Naive thymus-derived CD8-positive, alpha-beta T cell (primary cell): ENCODE measurements at regions not wholly inside any gene's neighbourhood (a gene's known extent, or its start where the extent isn't known, plus 50 kb on each side); places are given as distances from the start of the nearest gene placed in this dataset.

Experiments
- ATAC-seq, 2 donors: fragments of 150-1000 bp; cut with Tn5 transposase in 1 of 2; sonication (Bioruptor Pico), chemical (Tn5 transposase) in 1 of 2; 1 replicate in 1 of 2; 2 replicates in 1 of 2; pipeline ENCODE4 v1.10.0; 2021; ENCODE audit warnings: mild to moderate bottlenecking in 2 of 2, moderate library complexity in 2 of 2
- POLR2A ChIA-PET: fragments of 350-600 bp; sonication (Branson Sonifier 250); formaldehyde crosslinking; loops from one replicate; lab custom pipeline; 2021; ENCODE audit warnings: antibody characterized with exemption; lab: Charles Lee
- DNase-seq, 10 donors: peaks; one replicate each; pipeline versions ENCODE4 v3.0.0 to v3.0.0-alpha.2; 2020 to 2022
- H3K27ac Mint-ChIP-seq, 10 donors: one replicate each; pipeline ENCODE4 v1.8.0; 2020 to 2022; ENCODE audit warnings: mild to moderate bottlenecking in 10 of 10, mixed read lengths in 10 of 10, moderate library complexity in 4 of 10, inconsistent platforms in 1 of 10
- H3K27me3 Mint-ChIP-seq, 5 donors: one replicate each; pipeline ENCODE4 v1.8.0; 2021 to 2022; ENCODE audit warnings: mixed read lengths in 5 of 5
- H3K36me3 Mint-ChIP-seq, 3 donors: one replicate each; pipeline ENCODE4 v1.8.0; 2020 to 2022; ENCODE audit warnings: mixed read lengths in 3 of 3, mild to moderate bottlenecking in 2 of 3, inconsistent platforms in 1 of 3
- H3K4me1 Mint-ChIP-seq, 4 donors: one replicate each; pipeline ENCODE4 v1.8.0; 2021 to 2022; ENCODE audit warnings: mixed read lengths in 4 of 4
- H3K4me3 Mint-ChIP-seq, 10 donors: one replicate each; pipeline ENCODE4 v1.8.0; 2020 to 2022; ENCODE audit warnings: mild to moderate bottlenecking in 10 of 10, mixed read lengths in 10 of 10, moderate library complexity in 6 of 10, inconsistent platforms in 1 of 10
- H3K9me3 Mint-ChIP-seq, 9 donors: one replicate each; pipeline ENCODE4 v1.8.0; 2020 to 2022; ENCODE audit warnings: mixed read lengths in 9 of 9, mild to moderate bottlenecking in 3 of 9, inconsistent platforms in 1 of 9, moderate library complexity in 1 of 9

- Mint-ChIP-seq H3K4me3 (no peak overlapping the region), H3K27me3 (no peaks in the 10 kb centered on the region), H3K4me1 (peaks cover 3 to 28% (median 12%) of the 10 kb centered on the region in 4 donors), H3K9me3 (no peaks in the 10 kb centered on the region), H3K36me3 (peaks cover 13 to 36% (median 18%) of the 10 kb centered on the region in 3 donors), H3K27ac (peak overlapping the region in 4 of 10 donors; percentile 13 to 76 (median 40))
- ATAC-seq: no peak
- POLR2A ChIA-PET: interaction anchor here (0.7 to 0.9 kb wide), 2 partner anchors 12 to 224 kb away, joined by 3 read pairs; no protein-coding TSS in a partner anchor
- DNase-seq: no peak
Measured at GRCh38 chr13:73730014-73730413, 404.2 kb downstream of the KLF12 start.

- no peaks in the 10 kb centered on the region for H3K27me3 Mint-ChIP-seq
- no peak for ATAC-seq
- H3K27ac Mint-ChIP-seq: peak overlapping the region in 6 of 10 donors; percentile 5 to 72 (median 28)
- DNase-seq: no peak
- H3K4me1 Mint-ChIP-seq: peaks cover 3 to 27% (median 13%) of the 10 kb centered on the region in 4 donors
- peaks cover 13 to 35% (median 20%) of the 10 kb centered on the region in 3 donors for H3K36me3 Mint-ChIP-seq
- H3K9me3 Mint-ChIP-seq: no peaks in the 10 kb centered on the region
- H3K4me3 Mint-ChIP-seq: no peak overlapping the region
- POLR2A ChIA-PET: interaction anchor here (0.7 kb wide), 1 partner anchor 11 kb away, joined by 3 read pairs; no protein-coding TSS in a partner anchor
Measured at GRCh38 chr13:73729046-73729445, 405.2 kb downstream of the KLF12 start.

- ATAC-seq (peak; percentile 23 to 60), DNase-seq (peak in 1 of 10 donors; percentile 10)
- peak overlapping the region in 9 of 10 donors; percentile 2 to 86 (median 74) for H3K27ac Mint-ChIP-seq
- H3K4me3 Mint-ChIP-seq: no peak overlapping the region
- peaks cover 12 to 35% (median 27%) of the 10 kb centered on the region in 4 donors for H3K4me1 Mint-ChIP-seq
- POLR2A ChIA-PET: no interaction called here
- H3K9me3 Mint-ChIP-seq: no peaks in the 10 kb centered on the region
- H3K27me3 Mint-ChIP-seq: no peaks in the 10 kb centered on the region
- peaks cover 0 to 17% (median 8%) of the 10 kb centered on the region in 3 donors for H3K36me3 Mint-ChIP-seq
Measured at GRCh38 chr13:73722120-73722519, 412.1 kb downstream of the KLF12 start.

- POLR2A ChIA-PET: no interaction called here
- Mint-ChIP-seq H3K27me3 (no peaks in the 10 kb centered on the region), H3K9me3 (no peaks in the 10 kb centered on the region), H3K4me1 (peaks cover 12 to 35% (median 31%) of the 10 kb centered on the region in 4 donors), H3K4me3 (no peak overlapping the region), H3K27ac (peak overlapping the region in 8 of 10 donors; percentile 7 to 77 (median 66)), H3K36me3 (peaks cover 0 to 21% (median 4%) of the 10 kb centered on the region in 3 donors)
- ATAC-seq (no peak), DNase-seq (no peak)
Measured at GRCh38 chr13:73721571-73721970, 412.6 kb downstream of the KLF12 start.

- Mint-ChIP-seq H3K36me3 (peaks cover 0 to 28% (median 5%) of the 10 kb centered on the region in 3 donors), H3K4me3 (no peak overlapping the region), H3K27ac (peak overlapping the region in 8 of 10 donors; percentile 11 to 80 (median 50)), H3K4me1 (peaks cover 17 to 45% (median 43%) of the 10 kb centered on the region in 4 donors), H3K27me3 (no peaks in the 10 kb centered on the region), H3K9me3 (no peaks in the 10 kb centered on the region)
- DNase-seq (no peak), ATAC-seq (no peak)
- POLR2A ChIA-PET: no interaction called here
Measured at GRCh38 chr13:73720216-73720840, 413.9 kb downstream of the KLF12 start.

- POLR2A ChIA-PET: interaction anchor here (1.1 to 1.6 kb wide), 3 partner anchors 11 to 48 kb away, joined by 3 to 4 read pairs (median 4); no protein-coding TSS in a partner anchor
- ATAC-seq: no peak
- Mint-ChIP-seq H3K27ac (peak overlapping the region in 9 of 10 donors; percentile 23 to 98 (median 57)), H3K4me1 (peaks cover 18 to 66% (median 55%) of the 10 kb centered on the region in 4 donors), H3K4me3 (peak overlapping the region in 1 of 10 donors; percentile 11), H3K36me3 (peaks cover 6 to 47% (median 15%) of the 10 kb centered on the region in 3 donors), H3K9me3 (no peaks in the 10 kb centered on the region), H3K27me3 (no peaks in the 10 kb centered on the region)
- DNase-seq: no peak
Measured at GRCh38 chr13:73718246-73718645, 416.0 kb downstream of the KLF12 start.

GRCh38 chr13:73717632-73718031 lies 416.6 kb downstream of the KLF12 start:
- POLR2A ChIA-PET: interaction anchor here (1.1 to 1.6 kb wide), 2 partner anchors 12 to 15 kb away, joined by 3 to 4 read pairs; no protein-coding TSS in a partner anchor
- peaks cover 18 to 72% (median 54%) of the 10 kb centered on the region in 4 donors for H3K4me1 Mint-ChIP-seq
- H3K4me3 Mint-ChIP-seq: peak overlapping the region in 4 of 10 donors; percentile 35 to 67 (median 42)
- peak overlapping the region; percentile 35 to 98 (median 80) for H3K27ac Mint-ChIP-seq
- H3K9me3 Mint-ChIP-seq: no peaks in the 10 kb centered on the region
- DNase-seq: no peak
- H3K27me3 Mint-ChIP-seq: no peaks in the 10 kb centered on the region
- H3K36me3 Mint-ChIP-seq: peaks cover 6 to 53% (median 21%) of the 10 kb centered on the region in 3 donors
- ATAC-seq: no peak

- POLR2A ChIA-PET: interaction anchor here (1.4 to 2.1 kb wide), 2 partner anchors 50 to 572 kb away, joined by 3 to 8 read pairs; no protein-coding TSS in a partner anchor
- H3K9me3 Mint-ChIP-seq: no peaks in the 10 kb centered on the region
- H3K27ac Mint-ChIP-seq: peak overlapping the region; percentile 87 to 99 (median 94)
- H3K4me1 Mint-ChIP-seq: peaks cover 17 to 66% (median 51%) of the 10 kb centered on the region in 4 donors
- no peaks in the 10 kb centered on the region for H3K27me3 Mint-ChIP-seq
- H3K4me3 Mint-ChIP-seq: peak overlapping the region; percentile 45 to 86 (median 69)
- peak; percentile 44 to 55 for ATAC-seq
- H3K36me3 Mint-ChIP-seq: peaks cover 6 to 67% (median 21%) of the 10 kb centered on the region in 3 donors
- no peak for DNase-seq
Measured at GRCh38 chr13:73715911-73716510, 418.2 kb downstream of the KLF12 start.

GRCh38 chr13:73715114-73715910 lies 418.9 kb downstream of the KLF12 start:
- POLR2A ChIA-PET: interaction anchor here (1.0 to 2.1 kb wide), 3 partner anchors 26 to 573 kb away, joined by 3 to 8 read pairs (median 5); no protein-coding TSS in a partner anchor
- Mint-ChIP-seq H3K4me1 (peaks cover 15 to 63% (median 49%) of the 10 kb centered on the region in 4 donors), H3K27me3 (no peaks in the 10 kb centered on the region)

GRCh38 chr13:73714522-73714921 lies 419.7 kb downstream of the KLF12 start:
- H3K27ac Mint-ChIP-seq: peak overlapping the region; percentile 40 to 99 (median 88)
- H3K27me3 Mint-ChIP-seq: no peaks in the 10 kb centered on the region
- ATAC-seq (no peak), DNase-seq (no peak)
- H3K36me3 Mint-ChIP-seq: peaks cover 6 to 76% (median 21%) of the 10 kb centered on the region in 3 donors
- no peaks in the 10 kb centered on the region for H3K9me3 Mint-ChIP-seq
- peaks cover 15 to 57% (median 45%) of the 10 kb centered on the region in 4 donors for H3K4me1 Mint-ChIP-seq
- H3K4me3 Mint-ChIP-seq: peak overlapping the region in 5 of 10 donors; percentile 37 to 86 (median 71)
- POLR2A ChIA-PET: interaction anchor here (1.0 to 2.1 kb wide), 2 partner anchors 27 to 51 kb away, joined by 5 to 8 read pairs; no protein-coding TSS in a partner anchor

More at GRCh38 chr13:73715114-73715910, 418.9 kb downstream of the KLF12 start:
- DNase-seq (peak in 9 of 10 donors; percentile 9 to 79 (median 57)), ATAC-seq (peak; percentile 77 to 91)
- Mint-ChIP-seq H3K4me3 (peak overlapping the region; percentile 45 to 86 (median 69)), H3K9me3 (no peaks in the 10 kb centered on the region), H3K36me3 (peaks cover 6 to 73% (median 21%) of the 10 kb centered on the region in 3 donors), H3K27ac (peak overlapping the region; percentile 87 to 99 (median 94))

- Mint-ChIP-seq H3K36me3 (peaks cover 0 to 62% (median 7%) of the 10 kb centered on the region in 3 donors), H3K4me1 (peaks cover 10 to 30% (median 12%) of the 10 kb centered on the region in 4 donors), H3K27me3 (no peaks in the 10 kb centered on the region), H3K27ac (peak overlapping the region in 3 of 10 donors; percentile 40 to 72 (median 48)), H3K4me3 (no peak overlapping the region), H3K9me3 (no peaks in the 10 kb centered on the region)
- POLR2A ChIA-PET: no interaction called here
- DNase-seq (peak in 9 of 10 donors; percentile 28 to 78 (median 60)), ATAC-seq (peak; percentile 96)
Measured at GRCh38 chr13:73708393-73708985, 425.7 kb downstream of the KLF12 start.
